IPS-15b (cell line): ENCODE measurements at regions not wholly inside any gene's neighbourhood (a gene's known extent, or its start where the extent isn't known, plus 50 kb on each side); places are given as distances from the start of the nearest gene placed in this dataset.

Source experiments
- H3K27me3 ChIP-seq: one replicate; pipeline ENCODE4 v1.6.1; 2013; ENCODE audit warnings: low read length; ENCODE audit not compliant: control insufficient read depth, insufficient read depth
- H3K36me3 ChIP-seq: one replicate; pipeline ENCODE4 v1.6.1; 2013; ENCODE audit warnings: low read length; ENCODE audit not compliant: control insufficient read depth, insufficient read depth
- H3K4me1 ChIP-seq: one replicate; pipeline ENCODE4 v1.6.1; 2013; ENCODE audit warnings: mild to moderate bottlenecking, low read length; ENCODE audit not compliant: control insufficient read depth, insufficient read depth
- H3K4me3 ChIP-seq: one replicate; pipeline ENCODE4 v1.5.1; 2013; ENCODE audit warnings: low read depth, low read length
- H3K9ac ChIP-seq: one replicate; pipeline ENCODE4 v1.6.1; 2013; ENCODE audit warnings: low read depth, mild to moderate bottlenecking, low read length
- H3K9me3 ChIP-seq: one replicate; pipeline ENCODE4 v1.6.1; 2013; ENCODE audit warnings: mild to moderate bottlenecking, low read length; ENCODE audit not compliant: control insufficient read depth, insufficient read depth

DNA sequence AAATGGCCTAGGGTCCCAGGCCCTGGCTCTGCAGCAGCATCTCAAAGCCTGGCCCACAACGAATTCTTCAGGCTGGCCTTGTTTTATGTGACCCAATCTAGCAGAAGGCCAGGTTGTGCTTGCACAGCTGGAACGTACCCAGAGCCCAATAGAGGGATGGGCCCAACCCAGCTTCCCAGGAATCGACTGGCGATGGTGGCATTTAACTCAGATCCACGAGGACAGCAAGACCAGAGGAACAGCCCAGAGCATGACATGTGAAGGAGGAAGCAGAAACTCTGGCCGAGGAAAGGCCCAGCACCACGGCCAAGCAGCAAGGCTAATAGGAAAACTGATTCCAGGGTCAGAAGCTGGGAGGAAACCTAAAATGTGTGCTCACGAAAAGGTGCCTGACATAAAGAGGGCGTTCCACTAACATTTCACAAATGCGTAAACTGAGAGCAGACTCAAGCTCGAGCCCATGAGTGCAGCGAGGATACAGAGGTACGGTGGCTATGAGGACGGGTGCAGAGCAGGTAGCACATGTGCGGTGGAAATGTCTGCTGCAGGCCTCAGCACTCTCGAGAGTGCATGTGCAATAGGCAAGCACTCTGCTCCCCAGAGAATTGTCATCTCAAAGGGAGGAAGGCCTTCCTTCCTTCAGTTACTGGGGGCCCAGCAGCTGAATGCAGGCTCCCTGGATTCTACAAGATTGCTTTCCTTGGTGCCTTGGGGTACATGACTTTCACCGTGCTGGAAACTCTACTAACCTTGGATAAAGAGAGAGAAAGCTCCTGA lies 156.9 kb upstream of the GLI2 start:
- no peak overlapping the region for H3K9ac ChIP-seq
- H3K4me1 ChIP-seq: peaks cover 6% of the 10 kb centered on the region
- no peaks in the 10 kb centered on the region for H3K36me3 ChIP-seq
- no peak overlapping the region for H3K4me3 ChIP-seq
- H3K9me3 ChIP-seq: no peaks in the 10 kb centered on the region
- H3K27me3 ChIP-seq: peaks cover 43% of the 10 kb centered on the region

DNA sequence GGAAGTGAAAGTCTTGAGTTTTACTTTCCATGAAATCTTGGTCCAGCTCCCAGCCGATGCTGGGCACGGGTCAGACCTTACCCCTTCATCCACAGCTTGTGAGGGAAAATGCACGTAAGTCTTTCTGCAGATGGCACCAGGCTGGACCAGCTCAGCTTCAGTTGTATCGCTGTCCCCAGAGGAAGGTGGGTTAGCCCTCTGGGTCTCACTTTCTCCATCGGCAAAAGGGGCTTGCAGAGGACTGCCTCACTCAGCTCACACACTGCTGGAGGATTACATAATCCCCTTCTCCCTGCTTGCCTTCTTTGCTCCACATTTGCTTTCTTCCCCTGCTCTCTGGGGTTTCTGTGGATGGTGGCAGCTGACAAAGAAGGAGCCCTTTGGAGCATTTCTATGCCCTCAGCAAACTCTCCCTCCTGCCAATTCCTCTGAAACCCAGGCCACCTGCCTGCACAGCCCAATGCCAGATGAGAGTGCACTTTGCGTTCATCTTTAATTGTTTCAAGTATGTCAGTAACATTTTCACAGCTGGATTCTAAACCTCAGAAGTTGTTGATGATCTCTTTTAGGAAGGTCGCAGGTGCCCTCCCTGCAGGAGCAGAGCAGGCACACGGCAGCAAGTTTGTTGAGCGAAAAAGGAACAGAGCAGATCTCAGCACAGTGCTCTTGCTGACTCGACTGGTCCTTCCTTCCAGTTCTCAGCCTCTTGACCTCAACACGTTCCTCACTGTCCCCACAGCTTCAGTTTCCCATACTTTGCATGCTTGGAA lies 155.6 kb upstream of the GLI2 start:
- no peak overlapping the region for H3K4me3 ChIP-seq
- H3K9ac ChIP-seq: no peak overlapping the region
- peaks cover 6% of the 10 kb centered on the region for H3K4me1 ChIP-seq
- peaks cover 32% of the 10 kb centered on the region for H3K27me3 ChIP-seq
- H3K36me3 ChIP-seq: no peaks in the 10 kb centered on the region
- no peaks in the 10 kb centered on the region for H3K9me3 ChIP-seq

DNA sequence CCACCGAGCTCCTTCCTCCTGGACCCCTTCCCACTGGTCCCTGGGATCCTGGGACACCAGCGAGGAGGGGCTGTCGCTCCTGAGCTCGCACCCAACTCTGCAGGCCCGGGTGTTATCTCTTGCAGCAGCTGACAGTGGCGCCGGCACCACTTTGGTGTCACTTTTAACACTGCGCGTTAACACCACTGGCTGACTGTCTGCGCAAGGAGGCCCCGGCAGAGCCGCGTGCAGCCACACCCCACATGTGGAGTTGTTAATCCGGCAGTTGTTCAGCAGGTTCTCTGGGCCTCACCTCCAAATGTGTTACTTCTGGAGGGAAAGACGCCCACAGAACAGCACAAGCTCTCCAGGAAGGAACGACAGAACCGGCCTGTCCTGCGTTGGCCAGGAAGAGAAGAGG lies 155.0 kb upstream of the GLI2 start:
- H3K9me3 ChIP-seq: no peaks in the 10 kb centered on the region
- H3K4me3 ChIP-seq: no peak overlapping the region
- H3K27me3 ChIP-seq: peaks cover 36% of the 10 kb centered on the region
- H3K9ac ChIP-seq: no peak overlapping the region
- peaks cover 6% of the 10 kb centered on the region for H3K4me1 ChIP-seq
- H3K36me3 ChIP-seq: no peaks in the 10 kb centered on the region

DNA sequence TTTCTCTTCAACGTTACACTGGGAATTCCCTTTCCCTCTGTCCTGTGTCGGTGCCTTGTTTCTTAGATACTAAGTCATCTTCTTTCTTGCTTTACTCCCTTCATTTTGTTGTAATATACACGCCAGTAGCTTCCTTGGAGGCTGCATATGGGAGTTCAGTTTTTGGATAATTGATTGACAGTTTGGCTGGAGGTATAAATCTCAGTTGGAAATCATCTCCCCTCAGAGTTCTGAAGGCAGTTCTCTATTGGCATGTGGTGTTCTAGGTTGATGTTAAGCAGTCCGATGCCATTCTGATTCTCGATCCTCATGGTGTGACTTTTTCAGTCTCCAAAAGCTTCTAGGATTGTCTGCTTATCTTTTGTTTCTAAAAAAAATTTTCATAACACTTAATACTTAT lies 152.5 kb upstream of the GLI2 start:
- H3K36me3 ChIP-seq: no peaks in the 10 kb centered on the region
- peaks cover 37% of the 10 kb centered on the region for H3K27me3 ChIP-seq
- no peaks in the 10 kb centered on the region for H3K9me3 ChIP-seq
- H3K4me1 ChIP-seq: peaks cover 5% of the 10 kb centered on the region
- no peak overlapping the region for H3K4me3 ChIP-seq
- no peak overlapping the region for H3K9ac ChIP-seq

DNA sequence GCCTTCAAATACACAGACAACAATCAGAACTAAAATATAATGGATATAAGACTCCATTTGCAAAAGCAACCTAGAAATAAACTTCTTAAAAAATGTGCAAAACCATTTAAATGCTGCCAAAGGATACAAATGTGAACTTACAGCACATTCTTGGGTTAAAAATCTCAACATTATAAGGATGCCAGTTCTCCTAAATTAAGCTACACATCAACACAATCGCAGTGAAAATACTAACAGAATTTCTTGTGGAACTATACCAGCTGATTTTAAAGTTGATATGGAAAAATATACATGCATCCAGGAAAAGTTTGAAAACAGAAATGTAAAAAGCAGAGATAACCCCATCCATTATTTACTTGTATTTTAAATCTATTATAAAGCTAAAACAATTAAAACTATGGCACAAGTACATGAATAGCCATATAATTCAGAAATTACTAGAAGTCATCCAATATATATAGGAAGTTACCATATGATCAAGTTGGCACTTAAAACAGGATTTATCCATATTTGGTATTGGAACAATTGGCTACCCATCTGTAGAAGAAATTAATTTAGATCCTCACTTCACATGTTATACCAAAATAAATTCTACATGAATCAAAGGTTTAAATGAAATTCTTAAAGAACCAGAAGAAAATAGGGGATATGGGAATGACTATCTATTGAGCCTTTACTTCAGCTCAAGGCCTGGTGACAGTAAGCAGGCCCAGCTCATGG lies 151.7 kb upstream of the GLI2 start:
- H3K9ac ChIP-seq: no peak overlapping the region
- H3K4me3 ChIP-seq: no peak overlapping the region
- peaks cover 36% of the 10 kb centered on the region for H3K27me3 ChIP-seq
- H3K9me3 ChIP-seq: no peaks in the 10 kb centered on the region
- H3K4me1 ChIP-seq: peaks cover 5% of the 10 kb centered on the region
- H3K36me3 ChIP-seq: no peaks in the 10 kb centered on the region

DNA sequence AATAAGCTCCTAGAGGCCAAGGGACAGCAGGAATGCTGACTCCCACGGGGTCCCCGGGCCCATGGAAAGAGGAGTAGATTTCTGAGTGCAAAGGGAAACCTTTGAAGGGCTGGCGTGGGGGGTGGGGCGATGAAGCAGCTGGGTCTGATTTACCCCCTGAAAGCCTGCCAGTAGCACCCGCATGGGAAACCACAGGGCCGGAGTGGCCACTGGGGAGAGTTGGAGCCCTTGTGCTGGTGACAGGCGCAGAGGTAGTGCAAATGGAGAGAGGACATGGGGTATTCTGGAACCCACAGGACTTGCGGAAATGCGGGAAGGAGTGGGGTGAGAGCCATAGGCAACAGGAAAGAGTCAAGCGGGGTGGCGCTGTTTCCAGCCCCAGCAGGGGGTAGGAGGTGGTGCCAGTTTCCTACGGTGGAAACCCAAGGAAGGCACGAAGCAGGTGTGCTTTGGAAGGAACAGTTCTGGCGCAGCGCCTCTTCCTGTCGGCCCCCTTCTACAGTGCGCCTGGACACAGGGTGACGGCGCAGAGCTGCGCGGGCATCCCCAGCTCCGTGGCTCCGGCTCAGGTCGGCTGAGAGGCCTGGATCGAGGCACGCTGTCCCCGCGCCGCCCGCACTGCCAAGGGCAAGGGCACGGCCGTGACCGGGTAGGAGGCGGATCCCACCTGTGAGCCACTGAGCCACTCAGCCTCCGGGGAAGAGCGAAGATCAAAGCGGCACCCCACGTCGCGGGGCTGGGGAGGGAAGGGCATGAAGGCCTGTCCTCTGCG lies 149.0 kb upstream of the GLI2 start:
- Histone ChIP-seq H3K4me3 (peak overlapping the region; percentile 43), H3K4me1 (peaks cover 5% of the 10 kb centered on the region), H3K27me3 (peaks cover 44% of the 10 kb centered on the region), H3K9me3 (no peaks in the 10 kb centered on the region), H3K9ac (peak overlapping the region; percentile 38), H3K36me3 (no peaks in the 10 kb centered on the region)

DNA sequence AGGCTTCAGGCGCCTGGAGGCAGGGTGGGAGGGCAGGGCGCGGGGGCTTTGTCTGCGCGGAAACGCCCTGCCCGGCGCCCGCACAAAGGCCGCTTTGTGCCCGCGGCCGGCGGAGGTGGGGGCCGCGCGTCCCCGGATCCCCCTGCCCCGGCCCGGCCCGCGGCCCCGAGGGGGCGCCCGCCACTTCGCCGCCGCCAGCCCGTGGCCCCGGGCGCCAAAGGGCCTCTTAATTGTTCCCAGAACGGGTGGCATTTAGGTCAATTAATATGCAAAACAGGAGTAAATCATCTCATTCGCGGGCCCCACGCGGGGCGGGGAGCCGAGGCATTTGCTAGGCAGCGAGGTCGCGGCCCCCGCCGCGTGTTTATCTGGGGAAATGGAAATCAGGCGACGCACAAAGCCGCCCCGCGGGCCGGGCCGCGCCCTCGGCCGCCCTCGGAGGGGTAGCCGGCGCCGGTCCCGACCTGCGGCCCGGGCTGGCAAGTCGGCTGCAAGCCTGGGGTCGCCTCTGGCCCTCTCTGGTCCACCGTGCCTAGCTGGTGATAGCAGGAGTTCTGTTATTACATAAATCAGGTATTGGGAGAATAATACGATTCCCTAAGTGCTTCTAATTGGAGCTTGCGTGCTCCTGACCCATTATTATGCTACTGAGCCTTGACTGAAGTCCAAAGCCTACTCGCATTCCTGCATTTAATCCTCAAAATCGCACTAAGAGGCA lies 148.2 kb upstream of the GLI2 start:
- H3K36me3 ChIP-seq: no peaks in the 10 kb centered on the region
- H3K9me3 ChIP-seq: no peaks in the 10 kb centered on the region
- peaks cover 44% of the 10 kb centered on the region for H3K27me3 ChIP-seq
- peak overlapping the region; percentile 38 for H3K9ac ChIP-seq
- H3K4me1 ChIP-seq: peaks cover 5% of the 10 kb centered on the region
- peak overlapping the region; percentile 43 for H3K4me3 ChIP-seq

DNA sequence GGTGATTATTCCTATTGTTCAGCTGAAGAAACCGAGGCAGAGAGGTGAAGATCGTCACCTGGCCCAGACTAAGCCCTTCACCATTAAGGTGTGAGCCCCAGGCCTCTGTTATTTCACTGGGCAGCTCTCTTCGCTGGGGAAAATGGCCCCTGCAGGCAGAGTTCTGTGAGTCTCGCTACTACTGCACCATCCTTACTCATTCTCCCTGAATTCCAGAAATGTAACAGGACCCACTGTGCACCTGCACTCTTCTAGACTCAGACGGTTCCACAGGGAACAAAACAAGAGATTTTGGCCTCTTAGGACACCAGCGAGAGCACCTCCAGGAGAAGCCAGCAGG lies 147.7 kb upstream of the GLI2 start:
- Histone ChIP-seq H3K9me3 (no peaks in the 10 kb centered on the region), H3K36me3 (no peaks in the 10 kb centered on the region), H3K9ac (no peak overlapping the region), H3K4me1 (peaks cover 5% of the 10 kb centered on the region), H3K27me3 (peaks cover 44% of the 10 kb centered on the region), H3K4me3 (no peak overlapping the region)

DNA sequence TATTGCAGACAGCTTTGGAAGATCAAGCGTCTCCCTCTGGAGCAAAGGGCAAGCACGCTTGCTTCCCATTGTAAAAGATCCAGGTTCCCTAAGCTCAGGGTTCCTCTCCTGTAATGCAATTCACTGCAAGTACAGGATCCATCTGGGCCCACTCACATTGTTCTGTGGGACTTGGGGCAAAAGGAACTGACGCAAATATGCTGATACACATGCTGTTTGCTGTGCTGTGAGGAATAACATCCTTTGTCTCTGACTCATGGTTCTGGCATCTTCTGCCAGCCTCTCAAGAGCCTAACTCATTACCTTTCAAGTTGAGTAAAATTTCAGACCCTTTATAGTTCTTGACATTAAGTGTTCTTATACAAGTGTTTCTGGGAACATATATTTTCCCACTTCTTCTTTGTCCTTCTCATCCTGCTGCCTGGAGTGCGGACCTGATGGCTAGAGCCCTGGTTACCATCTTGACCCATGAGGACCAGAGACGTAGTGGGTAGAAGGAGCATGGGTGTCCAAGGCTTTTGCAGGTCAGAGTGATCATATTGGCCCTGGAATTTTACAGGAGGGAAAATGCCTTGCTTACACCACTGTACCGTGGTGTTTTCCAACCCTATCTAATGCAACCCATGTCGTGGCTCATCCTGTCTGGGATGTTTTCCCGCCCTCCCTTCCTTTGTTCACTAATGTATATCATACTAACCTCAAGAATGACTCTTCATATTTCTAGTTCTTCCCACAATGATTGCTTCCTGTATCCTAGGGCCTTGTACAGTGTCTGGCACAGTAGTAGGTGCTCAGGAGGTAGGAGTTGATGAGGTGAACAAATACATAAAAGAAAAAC lies 145.7 kb upstream of the GLI2 start:
- Histone ChIP-seq H3K4me1 (peaks cover 8% of the 10 kb centered on the region), H3K27me3 (peaks cover 44% of the 10 kb centered on the region), H3K36me3 (no peaks in the 10 kb centered on the region), H3K4me3 (no peak overlapping the region), H3K9me3 (no peaks in the 10 kb centered on the region), H3K9ac (no peak overlapping the region)

DNA sequence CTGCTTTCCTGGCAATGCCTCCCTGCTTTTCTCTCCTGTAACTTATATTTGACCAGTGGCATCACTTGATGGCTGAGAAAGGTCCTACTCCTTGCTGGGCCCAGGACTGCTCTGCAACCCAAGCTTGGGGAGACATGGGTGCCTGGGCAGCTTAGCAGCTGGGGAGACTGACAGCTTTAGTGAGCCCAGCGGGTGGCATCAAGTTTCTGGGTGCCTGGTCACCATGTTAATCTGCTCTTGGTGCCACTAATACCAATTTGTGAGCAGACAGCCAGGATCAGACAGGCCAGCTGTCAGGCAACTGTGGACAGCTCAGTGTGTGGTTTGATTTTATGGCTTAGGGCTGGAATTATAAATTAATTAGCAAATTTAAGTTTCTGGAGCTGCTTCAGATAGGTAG lies 144.8 kb upstream of the GLI2 start:
- no peaks in the 10 kb centered on the region for H3K36me3 ChIP-seq
- H3K9ac ChIP-seq: no peak overlapping the region
- H3K4me1 ChIP-seq: peaks cover 8% of the 10 kb centered on the region
- no peak overlapping the region for H3K4me3 ChIP-seq
- peaks cover 38% of the 10 kb centered on the region for H3K27me3 ChIP-seq
- no peaks in the 10 kb centered on the region for H3K9me3 ChIP-seq
